ENCODE measurements at regions not wholly inside any gene's neighbourhood (a gene's known extent, or its start where the extent isn't known, plus 50 kb on each side); places are given as distances from the start of the nearest gene placed in this dataset.

- no peaks in the 10 kb centered on the region for H3K4me1 ChIP-seq (ENCODE audit: control insufficient read depth, insufficient read depth, low read length)
- Mint-ChIP-seq H3K36me3 (ENCODE audit: low read depth) (no peaks in the 10 kb centered on the region), H3K27me3 (ENCODE audit: insufficient read depth) (peaks cover 4% of the 10 kb centered on the region), H3K4me1 (peaks cover 43% of the 10 kb centered on the region), H3K27ac (no peak overlapping the region), H3K9me3 (no peaks in the 10 kb centered on the region), H3K4me3 (no peak overlapping the region)
- no peak for TF ChIP-seq CTCF (conservative IDR thresholded peaks at IDR 0.05)
- H3K4me3 ChIP-seq (ENCODE audit: low read length) = no peak overlapping the region
- H3K36me3 ChIP-seq (ENCODE audit: control insufficient read depth, insufficient read depth, low read length) = no peaks in the 10 kb centered on the region
- no peaks in the 10 kb centered on the region for H3K27me3 ChIP-seq (ENCODE audit: control insufficient read depth, insufficient read depth, low read length, poor library complexity, severe bottlenecking)
- no peaks in the 10 kb centered on the region for H3K9me3 ChIP-seq (ENCODE audit: control insufficient read depth, low read length)
- no peak overlapping the region for H3K9ac ChIP-seq (ENCODE audit: extremely low read depth, low read length, poor library complexity, severe bottlenecking)
- no peak for DNase-seq
- no peak overlapping the region for H3K27ac ChIP-seq (ENCODE audit: low read depth, low read length)
- WGBS, 2 experiments (ENCODE audit: insufficient coverage in 1 of 2, insufficient read length in 1 of 2) = 90 to 100% methylated on average over 1 to 2 of the region's 2 CpGs
Measured at GRCh38 chr12:89247967-89248366, 104.3 kb downstream of the DUSP6 start.

- no peak overlapping the region for H3K4me3 ChIP-seq (ENCODE audit: low read length)
- peak; percentile 68 for DNase-seq
- no peaks in the 10 kb centered on the region for H3K36me3 ChIP-seq (ENCODE audit: control insufficient read depth, insufficient read depth, low read length)
- no peaks in the 10 kb centered on the region for H3K4me1 ChIP-seq (ENCODE audit: control insufficient read depth, insufficient read depth, low read length)
- Mint-ChIP-seq H3K9me3 (no peaks in the 10 kb centered on the region), H3K36me3 (ENCODE audit: low read depth) (no peaks in the 10 kb centered on the region), H3K4me3 (no peak overlapping the region), H3K27ac (no peak overlapping the region), H3K4me1 (peaks cover 43% of the 10 kb centered on the region), H3K27me3 (ENCODE audit: insufficient read depth) (peaks cover 5% of the 10 kb centered on the region)
- no peak overlapping the region for H3K27ac ChIP-seq (ENCODE audit: low read depth, low read length)
- H3K27me3 ChIP-seq (ENCODE audit: control insufficient read depth, insufficient read depth, low read length, poor library complexity, severe bottlenecking) = no peaks in the 10 kb centered on the region
- WGBS, 2 experiments (ENCODE audit: insufficient coverage in 1 of 2, insufficient read length in 1 of 2) = 45 to 57% methylated on average over 1 to 2 of the region's 2 CpGs
- no peaks in the 10 kb centered on the region for H3K9me3 ChIP-seq (ENCODE audit: control insufficient read depth, low read length)
- no peak for TF ChIP-seq CTCF (conservative IDR thresholded peaks at IDR 0.05)
- no peak overlapping the region for H3K9ac ChIP-seq (ENCODE audit: extremely low read depth, low read length, poor library complexity, severe bottlenecking)
Measured at GRCh38 chr12:89247541-89247942, 104.8 kb downstream of the DUSP6 start.

GRCh38 chr12:89245090-89245489 lies 107.2 kb downstream of the DUSP6 start:
- no peak overlapping the region for H3K4me3 Mint-ChIP-seq
- H3K4me3 ChIP-seq (ENCODE audit: low read length) = no peak overlapping the region
- H3K27ac Mint-ChIP-seq = no peak overlapping the region
- no peaks in the 10 kb centered on the region for H3K9me3 ChIP-seq (ENCODE audit: control insufficient read depth, low read length)
- no peak overlapping the region for H3K27ac ChIP-seq (ENCODE audit: low read depth, low read length)
- no peak overlapping the region for H3K9ac ChIP-seq (ENCODE audit: extremely low read depth, low read length, poor library complexity, severe bottlenecking)
- peaks cover 41% of the 10 kb centered on the region for H3K4me1 Mint-ChIP-seq
- H3K4me1 ChIP-seq (ENCODE audit: control insufficient read depth, insufficient read depth, low read length) = no peaks in the 10 kb centered on the region
- H3K27me3 Mint-ChIP-seq (ENCODE audit: insufficient read depth) = peaks cover 5% of the 10 kb centered on the region
- WGBS, 2 experiments (ENCODE audit: insufficient coverage in 1 of 2, insufficient read length in 1 of 2) = 56% methylated on average over 5 of the region's 5 CpGs; no CpG with 5 or more reads in 1 of the 2 experiments
- peak; percentile 64 for DNase-seq
- no peaks in the 10 kb centered on the region for H3K9me3 Mint-ChIP-seq
- no peaks in the 10 kb centered on the region for H3K27me3 ChIP-seq (ENCODE audit: control insufficient read depth, insufficient read depth, low read length, poor library complexity, severe bottlenecking)
- no peaks in the 10 kb centered on the region for H3K36me3 Mint-ChIP-seq (ENCODE audit: low read depth)
- no peaks in the 10 kb centered on the region for H3K36me3 ChIP-seq (ENCODE audit: control insufficient read depth, insufficient read depth, low read length)
- no peak for TF ChIP-seq CTCF (conservative IDR thresholded peaks at IDR 0.05)
